ENCODE measurements at regions not wholly inside any gene's neighbourhood (a gene's known extent, or its start where the extent isn't known, plus 50 kb on each side); places are given as distances from the start of the nearest gene placed in this dataset.

- DNase-seq (ENCODE audit: low read depth in 2 of 2) = no peak
Observed at GRCh38 chr4:128528793-128529553, 241.4 kb upstream of the PGRMC2 start.

- DNase-seq (ENCODE audit: low read depth in 2 of 2) = no peak
Observed at GRCh38 chr4:128527946-128528576, 240.4 kb upstream of the PGRMC2 start.

GRCh38 chr4:128527351-128527750, 239.7 kb upstream of the PGRMC2 start:
- no peak for DNase-seq (ENCODE audit: low read depth in 2 of 2)

- DNase-seq (ENCODE audit: low read depth in 2 of 2) = no peak
Observed at GRCh38 chr4:128525992-128526630, 238.5 kb upstream of the PGRMC2 start.

GRCh38 chr4:128525387-128525786, 237.8 kb upstream of the PGRMC2 start:
- DNase-seq (ENCODE audit: low read depth in 2 of 2) = no peak

GRCh38 chr4:128524311-128524710, 236.7 kb upstream of the PGRMC2 start:
- DNase-seq (ENCODE audit: low read depth in 2 of 2) = no peak

- no peak for DNase-seq (ENCODE audit: low read depth in 2 of 2)
Observed at GRCh38 chr4:128521648-128522111, 234.1 kb upstream of the PGRMC2 start.

- no peak for DNase-seq (ENCODE audit: low read depth in 2 of 2)
Observed at GRCh38 chr4:128521156-128521555, 233.5 kb upstream of the PGRMC2 start.

- no peak for DNase-seq (ENCODE audit: low read depth in 2 of 2)
Observed at GRCh38 chr4:128519163-128519830, 231.7 kb upstream of the PGRMC2 start.

GRCh38 chr4:128517739-128518510, 230.3 kb upstream of the PGRMC2 start:
- DNase-seq (ENCODE audit: low read depth in 2 of 2) = no peak

GRCh38 chr4:128517096-128517738, 229.6 kb upstream of the PGRMC2 start:
- DNase-seq (ENCODE audit: low read depth in 2 of 2) = no peak

- DNase-seq (ENCODE audit: low read depth in 2 of 2) = no peak
Observed at GRCh38 chr4:128516301-128516969, 228.8 kb upstream of the PGRMC2 start.

- no peak for DNase-seq (ENCODE audit: low read depth in 2 of 2)
Observed at GRCh38 chr4:128513664-128514484, 226.3 kb upstream of the PGRMC2 start.

GRCh38 chr4:128512767-128513322, 225.2 kb upstream of the PGRMC2 start:
- no peak for DNase-seq (ENCODE audit: low read depth in 2 of 2)

- DNase-seq (ENCODE audit: low read depth in 2 of 2) = no peak
Observed at GRCh38 chr4:128512161-128512560, 224.5 kb upstream of the PGRMC2 start.

- no peak for DNase-seq (ENCODE audit: low read depth in 2 of 2)
Observed at GRCh38 chr4:128510850-128511249, 223.2 kb upstream of the PGRMC2 start.

GRCh38 chr4:128502818-128503527, 215.4 kb upstream of the PGRMC2 start:
- no peak for DNase-seq (ENCODE audit: low read depth in 2 of 2)

GRCh38 chr4:128501239-128501638, 213.6 kb upstream of the PGRMC2 start:
- DNase-seq (ENCODE audit: low read depth in 2 of 2) = no peak

All from stimulated activated CD4-positive, alpha-beta T cell treated with anti-CD3 and anti-CD28 coated beads, Interleukin-4, amount 100 ng/mL, for 48 hours (primary cell).